ENCODE measurements at regions not wholly inside any gene's neighbourhood (a gene's known extent, or its start where the extent isn't known, plus 50 kb on each side); places are given as distances from the start of the nearest gene placed in this dataset.
"Not testable (repeated sequence)": the region's sequence is repeated elsewhere in the genome, so short reads cannot be mapped to it uniquely, and the experiment has no call there.

GRCh38 chr7:132030086-132030568 is 473.7 kb upstream of the PODXL start:
- DNase-seq (ENCODE audit: low read depth): no peak

- no peak for DNase-seq (ENCODE audit: low read depth)
Measured at GRCh38 chr7:132029369-132030085, 473.1 kb upstream of the PODXL start.

- no peak for DNase-seq (ENCODE audit: low read depth)
Measured at GRCh38 chr7:132028144-132028920, 471.9 kb upstream of the PODXL start.

GRCh38 chr7:132024290-132024689 is 467.9 kb upstream of the PODXL start:
- no peak for DNase-seq (ENCODE audit: low read depth)

GRCh38 chr7:132023466-132023865 is 467.0 kb upstream of the PODXL start:
- DNase-seq (ENCODE audit: low read depth): no peak

GRCh38 chr7:132022188-132022587 is 465.8 kb upstream of the PODXL start:
- DNase-seq (ENCODE audit: low read depth): no peak

GRCh38 chr7:132019703-132020102 is 463.3 kb upstream of the PODXL start:
- DNase-seq (ENCODE audit: low read depth): no peak

GRCh38 chr7:132009778-132010177 is 453.4 kb upstream of the PODXL start:
- DNase-seq (ENCODE audit: low read depth): no peak

GRCh38 chr7:132004529-132004928 is 448.1 kb upstream of the PODXL start:
- no peak for DNase-seq (ENCODE audit: low read depth)

GRCh38 chr7:132002343-132002968 is 446.0 kb upstream of the PODXL start:
- no peak for DNase-seq (ENCODE audit: low read depth)

- no peak for DNase-seq (ENCODE audit: low read depth)
Measured at GRCh38 chr7:132001146-132001545, 444.7 kb upstream of the PODXL start.

GRCh38 chr7:131999193-131999592 is 442.8 kb upstream of the PODXL start:
- DNase-seq (ENCODE audit: low read depth): no peak

- no peak for DNase-seq (ENCODE audit: low read depth)
Measured at GRCh38 chr7:131995324-131995723, 438.9 kb upstream of the PODXL start.

- not testable (repeated sequence) for DNase-seq (ENCODE audit: low read depth)
Measured at GRCh38 chr7:131981069-131981468, 424.6 kb upstream of the PODXL start.

- DNase-seq (ENCODE audit: low read depth): not testable (repeated sequence)
Measured at GRCh38 chr7:131978118-131978517, 421.7 kb upstream of the PODXL start.

GRCh38 chr7:131976411-131976810 is 420.0 kb upstream of the PODXL start:
- DNase-seq (ENCODE audit: low read depth): no peak

GRCh38 chr7:131974671-131975070 is 418.2 kb upstream of the PODXL start:
- no peak for DNase-seq (ENCODE audit: low read depth)

- DNase-seq (ENCODE audit: low read depth): no peak
Measured at GRCh38 chr7:131972251-131972650, 415.8 kb upstream of the PODXL start.

- DNase-seq (ENCODE audit: low read depth): no peak
Measured at GRCh38 chr7:131970602-131971001, 414.2 kb upstream of the PODXL start.

- no peak for DNase-seq (ENCODE audit: low read depth)
Measured at GRCh38 chr7:131969560-131969959, 413.1 kb upstream of the PODXL start.

- DNase-seq (ENCODE audit: low read depth): no peak
Measured at GRCh38 chr7:131967216-131967730, 410.8 kb upstream of the PODXL start.

GRCh38 chr7:131964203-131964602 is 407.8 kb upstream of the PODXL start:
- no peak for DNase-seq (ENCODE audit: low read depth)

Measured in stimulated activated CD8-positive, alpha-beta memory T cell treated with anti-CD3 and anti-CD28 coated beads, Interleukin-7, amount 100 ng/mL, for 24 hours (primary cell).